NCI-H345 treated with DMSO at 0.1 percent for 48 hours (cell line): ENCODE measurements at regions not wholly inside any gene's neighbourhood (a gene's known extent, or its start where the extent isn't known, plus 50 kb on each side); places are given as distances from the start of the nearest gene placed in this dataset.
"Not testable (repeated sequence)": the region's sequence is repeated elsewhere in the genome, so short reads cannot be mapped to it uniquely, and the experiment has no call there.

Source experiments
- DNase-seq: peaks from one replicate; lab custom pipeline; 2025; ENCODE audit not compliant: unreplicated experiment; lab: John Stamatoyannopoulos, UW

DNA sequence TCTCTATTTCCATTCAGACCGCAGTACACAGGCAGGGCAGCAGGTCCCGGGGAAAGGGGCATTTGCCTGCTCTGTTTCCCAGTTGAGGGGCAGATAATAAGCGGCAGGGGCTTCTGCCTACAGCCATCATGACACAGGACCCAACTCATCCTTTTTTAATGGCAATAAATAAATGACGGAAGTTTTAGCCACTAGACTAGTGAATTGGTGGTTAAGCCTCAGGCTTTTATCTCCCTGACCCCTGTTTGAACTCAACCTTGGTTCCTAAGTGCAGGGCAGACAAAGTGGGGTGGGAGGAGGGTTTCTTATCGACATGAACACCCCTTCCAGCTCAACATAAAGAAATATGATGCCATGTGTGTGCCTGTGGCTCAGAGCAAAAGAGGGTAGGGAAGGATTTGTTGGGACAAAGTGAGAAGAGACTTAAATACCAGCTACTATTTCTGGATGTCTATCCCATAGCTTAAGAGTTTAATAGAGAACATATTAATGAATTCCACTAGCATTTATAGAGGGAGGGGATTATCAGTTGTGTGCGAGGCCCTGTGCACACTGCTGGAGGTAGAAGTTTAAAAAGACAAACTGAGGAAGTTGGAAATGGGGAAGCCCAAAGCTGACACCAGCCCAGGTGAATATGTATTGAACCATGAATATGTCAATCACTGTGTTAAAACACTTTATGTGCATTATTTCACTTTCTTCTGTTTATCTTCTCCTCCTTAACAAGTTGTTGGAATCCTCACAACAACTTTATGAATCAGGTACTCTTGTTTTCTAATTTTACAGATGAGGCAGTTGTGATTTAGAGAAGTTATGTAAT lies 939.4 kb downstream of the MCTP2 start:
- DNase-seq = no peak

DNA sequence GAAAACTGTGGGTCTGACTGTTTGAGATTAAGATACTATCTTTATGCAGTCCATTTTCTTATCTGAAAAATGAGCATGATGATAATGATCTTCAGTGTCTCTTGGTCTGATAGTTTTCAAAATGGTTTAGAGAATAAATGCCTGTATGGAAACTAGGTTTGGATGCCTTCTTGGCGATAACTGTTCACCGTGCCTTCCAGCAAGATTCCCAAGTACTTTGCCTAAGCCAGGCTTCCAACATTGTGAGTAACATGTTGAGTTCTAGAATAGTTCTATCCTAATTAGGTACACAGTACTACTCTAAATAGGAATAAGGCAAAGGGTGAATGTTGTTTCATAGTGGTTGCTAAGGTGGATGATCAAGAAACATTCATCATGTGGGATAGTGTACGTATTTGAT lies 940.2 kb downstream of the MCTP2 start:
- no peak for DNase-seq

DNA sequence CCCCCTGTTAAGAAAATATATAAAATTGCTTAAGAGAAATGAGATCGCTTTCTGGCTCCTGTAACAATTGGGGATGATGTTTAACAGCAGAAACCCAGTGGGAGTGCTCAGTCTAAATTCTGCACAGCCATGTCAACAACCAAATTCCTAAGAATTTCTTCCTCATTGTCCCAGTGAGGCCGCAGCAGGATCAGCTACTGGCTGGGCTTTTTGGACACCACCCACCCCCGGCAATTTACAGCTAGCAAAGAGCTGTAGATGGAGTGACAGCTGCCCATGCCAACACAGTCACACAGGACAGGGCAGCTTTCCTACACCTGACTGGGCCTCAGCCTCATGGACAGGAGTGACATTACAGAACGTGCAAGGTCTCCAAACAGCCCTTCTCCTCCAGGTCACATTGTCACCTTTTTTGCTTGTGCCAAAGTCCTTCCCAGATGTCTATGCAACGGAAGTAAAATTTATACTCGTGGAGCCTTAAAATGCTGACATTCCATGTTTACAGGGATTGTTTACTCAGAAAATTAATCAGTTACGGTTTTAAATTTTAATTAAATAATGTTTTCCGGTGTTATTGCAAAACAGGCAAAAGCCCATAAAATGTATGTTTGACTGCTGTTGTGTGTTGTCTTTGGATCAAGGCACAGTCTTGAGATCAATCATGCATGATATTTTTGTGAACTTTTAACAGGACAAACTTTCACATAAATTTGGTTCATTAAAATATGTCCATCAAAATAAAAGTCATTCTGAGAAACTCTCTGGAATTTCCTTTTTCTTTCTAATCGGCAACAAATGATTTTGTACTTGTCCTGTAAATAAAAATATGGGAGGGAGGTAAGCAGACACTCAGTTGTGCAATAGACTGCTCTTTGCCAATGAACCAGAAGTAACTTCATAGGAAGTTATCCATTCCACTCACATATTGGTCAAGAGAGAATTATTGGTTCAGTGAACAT lies 943.2 kb downstream of the MCTP2 start:
- no peak for DNase-seq

DNA sequence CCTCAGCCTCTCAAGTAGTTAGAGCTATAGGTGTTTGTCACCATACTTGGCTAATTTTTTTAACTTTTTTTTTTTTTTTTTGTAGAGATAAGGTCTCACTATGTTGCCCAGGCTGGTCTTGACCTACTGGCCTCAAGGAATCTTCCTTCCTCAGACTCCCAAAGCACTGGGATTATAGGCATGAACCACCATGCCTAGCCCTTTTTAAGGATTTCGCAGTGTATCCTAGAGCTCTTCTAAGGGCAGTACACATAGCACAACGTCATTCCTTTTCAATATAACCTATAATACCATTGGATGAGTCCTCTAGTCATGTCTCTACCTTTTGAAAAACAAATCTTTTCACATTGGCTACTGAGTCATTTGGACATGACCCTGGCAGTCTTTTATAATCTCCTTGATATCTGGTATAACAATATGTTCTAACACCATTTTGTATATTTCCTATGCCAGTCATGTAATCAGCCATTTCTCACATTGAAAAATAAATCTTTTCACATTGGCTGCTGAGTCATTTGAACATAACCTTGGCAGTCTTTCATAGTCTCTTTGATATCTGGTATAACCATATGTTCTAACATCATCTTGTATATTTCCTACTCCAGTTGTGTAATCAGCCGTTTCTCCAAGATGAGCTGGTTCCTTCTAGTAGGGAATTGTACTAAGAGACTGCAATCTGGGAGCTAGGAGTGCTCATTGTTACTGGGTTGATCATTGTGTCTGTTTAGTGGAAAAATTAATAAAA lies 944.7 kb downstream of the MCTP2 start:
- no peak for DNase-seq

DNA sequence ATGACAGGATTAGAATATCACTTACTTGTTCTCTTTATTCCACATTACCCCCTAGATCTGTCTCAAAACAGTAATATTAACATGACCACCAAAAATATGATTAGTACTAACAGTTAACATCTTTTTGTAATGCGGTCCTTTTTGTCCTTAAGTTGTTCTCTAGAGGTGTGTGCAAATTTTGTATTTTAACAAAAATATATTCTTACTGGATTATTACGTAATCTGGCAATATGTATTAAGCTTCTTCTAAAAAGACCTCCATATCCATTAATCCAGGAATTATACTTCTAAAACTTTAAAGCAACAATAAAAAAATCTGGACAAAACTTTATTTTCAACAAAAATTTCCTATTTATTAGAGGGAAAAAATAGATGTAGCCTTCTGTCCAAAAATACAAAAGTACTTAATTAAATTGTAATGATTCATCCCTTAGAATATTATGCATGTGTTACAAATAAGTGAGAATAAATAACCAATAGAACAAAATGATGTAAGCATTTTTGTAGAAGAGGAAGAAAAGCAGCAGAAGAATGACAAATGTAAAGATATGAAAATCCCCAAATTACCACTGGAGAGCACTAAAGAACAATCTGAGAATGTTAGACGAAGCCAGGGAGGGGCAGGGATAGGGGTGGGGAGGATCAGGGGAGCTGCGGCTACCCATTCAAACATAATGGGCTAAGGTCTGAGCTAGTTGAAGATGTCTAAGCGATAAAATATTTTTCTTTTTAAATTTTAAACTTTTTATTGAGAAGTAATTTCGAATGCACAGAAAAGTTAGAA lies 945.6 kb downstream of the MCTP2 start:
- no peak for DNase-seq

DNA sequence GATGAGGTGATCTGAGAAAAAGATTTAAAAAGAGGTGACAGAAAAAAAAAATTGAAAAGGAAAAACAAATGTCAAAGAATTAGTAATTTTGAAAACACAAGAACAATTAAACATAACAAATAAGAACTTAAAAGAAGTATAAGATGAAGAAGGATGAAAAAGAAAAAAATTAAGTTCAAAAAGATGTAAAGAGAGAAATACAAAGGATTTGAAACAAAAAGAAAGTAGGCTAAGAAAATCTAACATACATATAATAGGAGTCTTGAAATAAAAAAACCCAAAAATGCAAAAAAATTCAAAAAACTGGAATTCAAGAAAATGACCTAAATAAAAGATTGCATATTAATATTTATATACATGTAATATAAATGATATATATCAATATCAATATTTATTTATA lies 949.2 kb downstream of the MCTP2 start:
- DNase-seq = no peak

DNA sequence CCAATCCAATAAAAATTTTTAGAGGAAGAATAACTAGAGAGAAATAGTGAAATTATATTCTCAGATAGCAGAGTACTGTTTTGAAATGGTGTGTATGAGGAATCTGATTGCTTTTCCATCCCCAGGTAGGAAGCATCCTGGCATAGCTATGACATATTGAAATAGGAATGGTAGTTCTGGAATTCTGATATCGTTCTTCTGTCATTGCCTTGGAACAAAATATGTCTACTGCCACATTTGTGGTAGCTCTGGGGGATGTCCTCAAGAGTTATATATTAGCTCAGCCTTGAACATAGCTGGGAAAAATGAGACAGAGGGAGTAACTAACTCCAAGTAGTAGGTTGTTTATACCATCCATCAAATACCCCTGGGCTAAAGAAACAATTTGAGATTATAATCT lies 950.7 kb downstream of the MCTP2 start:
- no peak for DNase-seq

DNA sequence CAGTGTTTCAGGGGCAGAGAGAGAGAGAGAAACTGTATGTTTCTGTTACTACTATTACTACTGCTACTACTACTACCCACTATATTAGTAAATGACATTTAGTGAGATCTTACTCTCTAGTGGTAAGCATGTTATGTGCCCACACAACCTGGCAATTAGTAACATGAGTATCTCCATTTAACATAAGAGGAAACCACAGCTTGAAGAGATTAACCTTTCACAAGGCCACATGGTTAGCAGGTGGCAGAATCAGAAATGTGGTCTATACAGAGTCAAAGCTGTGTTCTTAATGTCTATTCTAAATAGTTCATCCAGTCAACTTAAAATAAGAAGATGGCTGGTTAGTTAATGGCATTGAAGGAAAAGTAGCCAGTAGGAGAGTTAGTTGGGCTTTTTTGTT lies 961.6 kb downstream of the MCTP2 start:
- DNase-seq = no peak

DNA sequence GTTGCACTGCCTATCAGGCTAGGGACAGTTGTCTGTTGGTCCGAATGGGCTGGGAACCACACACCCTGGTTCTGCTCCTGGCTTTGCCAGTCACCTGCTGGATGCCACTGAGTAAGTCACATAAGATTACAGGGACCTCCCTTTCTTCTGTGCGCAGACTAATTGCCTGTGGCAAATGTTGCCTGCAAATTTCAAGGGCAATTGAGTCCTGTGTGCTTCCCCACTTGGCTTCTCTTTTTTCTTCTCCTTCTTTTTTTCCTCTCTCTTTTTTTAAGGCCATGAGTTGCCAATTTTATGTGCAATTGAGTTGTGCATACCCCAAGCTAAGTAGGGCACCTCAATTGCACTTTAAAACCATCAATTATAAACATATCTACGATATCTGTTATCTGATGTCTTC lies 963.4 kb downstream of the MCTP2 start:
- no peak for DNase-seq

DNA sequence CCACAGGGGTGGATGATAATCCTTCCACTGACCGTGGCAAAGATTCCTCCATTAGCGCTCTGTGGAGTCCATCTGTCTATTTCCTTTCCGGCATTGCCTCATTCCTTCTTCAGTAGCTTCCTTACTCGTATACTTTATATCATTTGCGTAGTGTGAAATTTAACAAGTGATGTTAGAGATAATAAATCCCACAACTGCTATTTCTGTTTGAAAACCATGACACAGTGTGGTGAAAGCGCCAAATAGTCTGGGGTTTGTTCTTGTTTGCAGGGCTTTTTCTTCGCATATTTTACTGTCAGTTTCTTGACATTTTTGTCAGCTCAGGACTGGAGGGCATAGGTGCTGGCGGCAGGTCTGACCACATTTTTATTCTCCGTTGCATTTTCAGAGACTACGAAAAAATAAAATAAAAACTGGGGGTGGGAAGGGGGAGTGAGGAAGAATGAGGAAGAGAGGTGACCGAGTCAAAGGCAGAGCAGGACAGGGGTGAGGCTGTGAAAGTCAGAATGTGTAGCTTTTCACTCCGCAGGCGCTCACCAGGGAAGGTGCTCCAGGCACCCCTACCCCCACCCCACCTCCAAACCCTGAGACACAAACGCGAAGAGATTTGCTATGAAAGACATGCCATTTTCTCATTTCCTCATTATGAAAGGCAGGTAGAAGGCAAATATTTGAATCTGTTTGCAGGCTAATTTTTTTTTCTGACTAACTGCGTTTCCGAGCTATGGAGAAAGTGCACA lies 965.0 kb downstream of the MCTP2 start:
- no peak for DNase-seq

DNA sequence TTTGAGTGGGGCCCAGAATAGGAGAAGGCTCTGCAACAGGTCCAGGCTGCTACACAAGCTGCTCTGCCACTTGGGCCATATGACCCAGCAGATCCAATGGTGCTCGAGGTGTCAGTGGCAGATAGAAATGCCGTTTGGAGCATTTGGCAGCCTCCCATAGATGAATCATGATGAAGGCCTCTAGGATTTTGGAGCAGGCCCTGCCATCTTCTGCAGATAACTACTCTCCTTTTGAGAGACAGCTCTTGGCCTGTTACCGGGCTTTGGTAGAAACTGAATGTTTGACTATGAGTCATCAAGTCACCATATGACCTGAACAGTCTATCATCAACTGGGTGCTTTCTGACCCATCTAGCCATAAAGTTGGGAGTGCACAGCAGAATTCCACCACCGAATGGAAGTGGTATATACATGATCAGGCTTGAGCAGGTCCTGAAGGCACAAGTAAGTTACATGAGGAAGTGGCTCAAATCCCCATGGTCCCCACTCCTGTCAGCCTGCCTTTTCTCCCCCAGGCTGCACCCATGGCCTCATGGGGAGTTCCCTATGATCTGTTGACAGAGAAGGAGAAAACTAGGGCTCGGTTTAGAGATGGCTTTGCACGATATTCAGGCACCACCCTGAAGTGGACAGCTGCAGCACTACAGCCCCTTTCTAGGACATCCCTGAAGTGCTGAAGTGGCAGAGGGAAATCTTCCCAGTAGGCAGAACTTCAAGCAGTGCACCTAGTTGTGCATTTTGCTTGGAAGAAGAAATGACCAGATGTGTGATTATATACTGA lies 971.4 kb downstream of the MCTP2 start:
- DNase-seq = no peak

DNA sequence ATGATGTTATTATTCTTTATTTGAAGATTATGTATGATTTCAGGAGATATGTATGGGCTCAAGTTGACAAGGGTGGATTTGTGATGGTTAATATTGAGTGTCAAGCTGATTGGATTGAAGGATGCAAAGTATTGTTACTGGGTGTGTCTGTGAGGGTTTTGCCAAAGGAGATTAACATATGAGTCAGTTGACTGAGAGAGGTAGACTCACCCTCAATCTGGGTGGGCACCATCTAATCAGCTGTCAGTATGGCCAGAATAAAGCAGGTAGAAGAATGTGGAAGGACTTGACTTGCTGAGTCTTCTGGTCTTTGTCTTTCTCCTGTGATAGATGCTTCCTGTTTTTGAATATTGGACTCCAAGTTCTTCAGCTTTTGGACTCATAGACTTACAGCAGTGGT lies 973.7 kb downstream of the MCTP2 start:
- no peak for DNase-seq

DNA sequence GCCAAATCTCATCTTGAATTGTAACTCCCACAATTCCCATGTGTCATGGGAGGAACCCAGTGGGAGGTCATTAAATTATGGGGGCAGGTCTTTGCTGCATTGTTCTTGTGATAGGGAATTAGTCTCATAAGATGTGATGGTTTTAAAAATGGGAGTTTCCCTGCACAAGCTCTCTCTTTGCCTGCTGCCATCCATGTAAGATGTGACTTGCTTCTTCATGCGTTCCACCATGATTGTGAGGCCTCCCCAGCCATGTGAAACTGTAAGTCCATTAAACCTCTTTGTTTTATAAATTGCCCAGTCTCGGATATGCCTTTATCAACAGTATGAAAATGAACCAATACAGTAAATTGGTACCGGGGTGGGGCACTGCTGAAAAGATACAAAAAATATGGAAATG lies 974.5 kb downstream of the MCTP2 start:
- DNase-seq = not testable (repeated sequence)

DNA sequence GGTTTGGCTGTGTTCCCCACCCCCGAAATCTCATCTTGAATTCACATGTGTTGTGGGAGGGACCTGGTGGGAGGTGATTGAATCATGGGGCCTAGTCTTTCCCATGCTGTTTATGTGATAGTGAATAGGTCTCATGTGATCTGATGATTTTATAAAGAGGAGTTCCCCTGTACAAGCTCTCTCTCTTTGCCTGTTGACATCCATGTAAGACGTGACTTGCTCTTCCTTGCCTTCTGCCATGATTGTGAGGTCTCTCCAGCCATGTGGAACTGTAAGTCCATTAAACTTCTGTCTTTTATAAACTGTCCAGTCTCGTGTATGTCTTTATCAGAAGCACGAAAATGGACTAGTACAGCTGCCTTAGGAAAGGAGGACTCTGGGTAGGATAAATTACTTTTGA lies 976.7 kb downstream of the MCTP2 start:
- DNase-seq = no peak

DNA sequence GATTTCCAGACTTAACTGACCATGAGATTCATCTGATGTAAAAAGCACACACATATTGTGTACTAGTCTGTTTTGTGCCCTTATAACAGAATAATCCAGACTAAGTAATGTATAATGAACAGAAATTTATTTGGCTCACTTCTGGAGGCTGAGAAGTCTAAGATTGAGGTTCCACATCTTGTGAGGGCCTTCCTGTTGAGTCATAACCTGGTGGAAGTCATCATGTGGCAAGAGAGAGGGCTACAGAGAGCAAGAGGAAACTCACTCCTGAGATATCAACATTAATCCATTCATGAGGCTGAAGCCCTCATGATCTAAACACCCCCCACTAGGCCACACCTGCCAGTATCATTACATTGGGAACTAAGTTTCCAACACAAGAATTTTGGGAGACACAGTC lies 977.6 kb downstream of the MCTP2 start:
- no peak for DNase-seq

DNA sequence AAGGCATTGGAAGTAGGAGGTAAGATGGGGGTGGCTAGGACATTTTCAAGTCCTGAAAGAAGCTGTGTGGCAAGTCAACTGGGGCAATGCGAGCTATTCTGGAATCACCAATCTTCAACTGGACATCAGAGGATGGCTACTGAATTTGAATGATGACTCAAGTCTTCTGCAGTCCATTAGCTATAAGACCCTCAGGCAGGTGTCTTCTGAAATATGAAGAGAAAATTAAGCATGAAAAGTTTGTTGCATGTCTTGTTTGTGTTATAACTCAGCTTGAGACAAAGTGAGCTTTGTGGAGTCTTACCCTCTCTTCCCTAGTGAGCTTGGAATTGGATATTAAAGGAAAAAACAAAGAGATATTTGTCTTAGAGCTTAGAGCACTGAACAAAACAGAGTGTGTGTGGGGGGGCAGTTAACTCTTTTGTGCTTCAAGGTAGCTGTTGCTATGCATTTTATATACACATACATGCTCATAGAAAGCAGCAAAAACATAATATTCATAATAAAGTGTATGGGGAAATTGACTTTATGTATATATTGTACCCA lies 979.1 kb downstream of the MCTP2 start:
- DNase-seq = no peak

DNA sequence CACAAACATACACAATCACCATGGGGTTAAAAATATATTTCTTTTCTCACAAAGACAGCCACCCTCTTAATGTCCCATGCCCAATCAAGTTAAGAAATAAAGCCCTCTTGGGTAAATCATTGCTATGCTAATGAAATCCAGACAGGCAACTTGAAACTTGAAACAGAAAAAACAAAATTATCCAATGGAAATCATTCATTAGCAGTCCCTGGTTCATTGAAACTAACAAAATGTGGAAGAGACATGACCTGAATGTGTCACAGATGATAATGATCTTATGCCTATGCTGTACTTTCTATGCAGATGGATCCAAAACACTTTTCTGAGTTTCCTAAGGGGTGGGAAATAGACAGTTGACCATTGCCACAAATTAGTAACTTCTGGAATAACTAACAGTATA lies 983.7 kb downstream of the MCTP2 start:
- no peak for DNase-seq

DNA sequence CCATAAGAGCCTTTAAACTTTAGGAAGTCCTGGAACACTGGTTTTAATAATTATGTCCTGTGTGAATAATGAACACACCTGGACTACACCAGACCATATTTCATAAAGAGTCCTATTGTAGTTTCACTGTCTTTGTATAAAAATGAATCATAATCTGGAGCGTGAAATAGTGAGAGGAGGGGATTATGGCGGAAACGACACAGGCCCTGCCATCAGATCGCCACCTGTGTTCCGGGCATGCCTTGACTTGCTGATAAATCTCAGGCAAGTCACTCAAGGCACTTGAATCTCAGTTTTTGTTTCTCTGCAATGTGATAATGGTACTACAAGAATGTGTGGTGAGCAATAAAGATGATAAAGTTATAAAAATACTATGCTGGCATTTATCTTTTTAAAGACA lies 995.5 kb downstream of the MCTP2 start:
- DNase-seq = no peak

DNA sequence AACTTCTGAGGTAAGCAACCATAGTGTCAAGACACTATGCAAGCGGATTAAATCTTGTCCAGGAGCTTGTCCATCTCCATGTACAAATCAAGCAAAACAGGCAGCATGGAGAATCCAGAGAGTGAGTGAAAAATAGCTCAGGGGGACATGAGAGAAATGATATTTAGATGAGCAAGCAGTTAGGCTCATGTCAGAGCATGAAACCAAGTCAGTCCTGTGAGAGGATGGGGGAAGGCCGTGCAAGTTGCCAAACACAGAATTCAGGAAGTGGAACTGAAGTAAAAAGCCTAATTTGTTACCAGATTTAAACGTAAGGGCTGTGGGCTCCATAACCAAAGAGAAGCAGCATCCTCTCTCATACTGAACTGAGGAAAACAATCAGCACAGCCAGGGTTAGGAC lies 995.9 kb downstream of the MCTP2 start:
- no peak for DNase-seq
